Adrenal gland (tissue), 9 donors: ENCODE measurements at regions not wholly inside any gene's neighbourhood (a gene's known extent, or its start where the extent isn't known, plus 50 kb on each side); places are given as distances from the start of the nearest gene placed in this dataset.

ENCODE experiments used
- DNase-seq, 7 donors: peaks; one replicate each; pipeline ENCODE4 v3.0.0-alpha.2; 2019 to 2020
- H3K27ac ChIP-seq, 5 donors: fragments of 200-600 bp; sonication (generic) in 4 of 5; 1 replicate in 3 of 5; 2 replicates in 2 of 5; pipeline versions ENCODE4 v1.5.1 to v1.8.0; 2016 to 2020; ENCODE audit warnings: mild to moderate bottlenecking in 1 of 5
- H3K27me3 ChIP-seq: fragments of 200-600 bp; 2 replicates; pipeline ENCODE4 v1.8.0; 2021
- H3K36me3 ChIP-seq, 2 donors: fragments of 200-600 bp; replicated peaks in 1 of 2; 1 replicate in 1 of 2; 2 replicates in 1 of 2; pipeline versions ENCODE4 v1.5.1 to v1.8.0; 2018 to 2022
- H3K4me1 ChIP-seq, 2 donors: fragments of 200-600 bp; replicated peaks in 1 of 2; 1 replicate in 1 of 2; 2 replicates in 1 of 2; pipeline versions ENCODE4 v1.5.1 to v1.8.0; 2018 to 2021
- H3K4me3 ChIP-seq, 4 donors: fragments of 200-600 bp; sonication (generic) in 3 of 4; one replicate each; pipeline ENCODE4 v1.5.1; 2016 to 2018
- H3K9me3 ChIP-seq, 3 donors: fragments of 200-600 bp; sonication (generic) in 1 of 3; replicated peaks in 1 of 3; 1 replicate in 2 of 3; 2 replicates in 1 of 3; pipeline versions ENCODE4 v1.5.1 to v1.8.0; 2016 to 2021
- CTCF ChIP-seq, 6 experiments: fragments of 450-650 bp in 4 of 6; fragments of 200-600 bp in 2 of 6; sonication (generic) in 1 of 6; IDR thresholded peaks; 1 replicate in 5 of 6; 2 replicates in 1 of 6; pipeline versions ENCODE4 v1.5.1 to v1.8.0; 2016 to 2021; ENCODE audit warnings: antibody characterized with exemption in 6 of 6, mild to moderate bottlenecking in 2 of 6, moderate library complexity in 1 of 6
- POLR2A ChIP-seq, 2 donors: fragments of 450-650 bp; IDR thresholded peaks; one replicate each; pipeline ENCODE4 v1.6.1; 2017; ENCODE audit warnings: antibody characterized with exemption in 2 of 2, mild to moderate bottlenecking in 2 of 2, moderate library complexity in 1 of 2
- WGBS, 4 donors: extraction: QIAGEN DNeasy Blood & Tissue Kit in 2 of 4; methylation state at CpG; one replicate each; pipeline versions ENCODE4 v1.1.5 to v1.1.7; 2013 to 2017; 5-methylcytosine and 5-hydroxymethylcytosine counted together
- intact Hi-C, 2 donors: fragments of 100-400 bp; cut with DNase I; formaldehyde crosslinking; loops; one replicate each; pipeline versions ENCODE4 v1.14.1 to v1.15.0; 2022 to 2023
- small RNA-seq, 2 donors: library from RNA; depleted of rRNA; stranded (forward); fragments of <200 nt; gene quantifications; one replicate each; pipeline ENCODE3, GENCODE V24; 2016
- donor health status: healthy with polysubstance abuse.
- donor health status: Bipolar disorder and iron deficiency.
- donor health status: DM: yes; HTN: yes; CAD: no.
- donor health status: DM: no; HTN: no; CAD: no.
- donor health status: DM: no; HTN: no; CAD: no.

DNA sequence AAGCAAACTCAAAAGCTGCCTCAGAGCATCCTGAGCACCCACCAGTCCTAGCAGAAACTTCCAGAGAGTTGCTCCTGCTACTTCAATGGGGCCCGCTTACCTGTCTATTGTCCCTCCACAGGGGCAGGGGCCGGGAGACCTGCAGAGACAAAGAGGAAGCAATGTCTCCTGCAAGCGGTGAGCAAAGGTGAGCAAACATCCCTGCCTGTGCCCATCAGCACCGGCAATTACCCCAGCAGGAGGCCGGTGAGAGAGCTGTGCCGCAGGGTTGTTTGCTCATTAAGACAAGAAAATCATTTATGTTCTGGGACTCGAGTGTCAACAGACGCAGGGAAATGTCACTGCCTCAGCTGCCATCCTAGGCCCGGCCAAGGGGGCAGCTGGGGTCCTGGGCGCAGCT, 53.8 kb upstream of the TARDBP start:
- no peaks in the 10 kb centered on the region for H3K27me3 ChIP-seq
- H3K9me3 ChIP-seq: no peaks in the 10 kb centered on the region
- H3K4me3 ChIP-seq: no peak overlapping the region
- intact Hi-C loops: no loop called here
- no peaks in the 10 kb centered on the region for H3K4me1 ChIP-seq
- 81 to 88% (median 84%) methylated on average over 9 to 10 of the region's 10 CpGs for WGBS, 4 donors
- TF ChIP-seq POLR2A (IDR thresholded peaks at IDR 0.05) (no peak), CTCF (IDR thresholded peaks at IDR 0.05) (no peak)
- no peak overlapping the region for H3K27ac ChIP-seq
- DNase-seq: no peak
- no peaks in the 10 kb centered on the region for H3K36me3 ChIP-seq

- peak; percentile 79 to 95 (median 87) for DNase-seq
- Histone ChIP-seq H3K4me3 (no peak overlapping the region), H3K4me1 (no peaks in the 10 kb centered on the region), H3K27me3 (no peaks in the 10 kb centered on the region), H3K9me3 (no peaks in the 10 kb centered on the region), H3K27ac (no peak overlapping the region), H3K36me3 (no peaks in the 10 kb centered on the region)
- TF ChIP-seq POLR2A (IDR thresholded peaks at IDR 0.05): no peak
- peak; percentile 67 to 83 (median 78) for TF ChIP-seq CTCF (IDR thresholded peaks at IDR 0.05)
- 51 to 75% (median 54%) methylated on average over 28 to 45 of the region's 45 CpGs for WGBS, 4 donors
- intact Hi-C loops: no loop called here
Observed at GRCh38 chr1:10960411-10961299, 51.8 kb upstream of the TARDBP start.

- Histone ChIP-seq H3K4me1 (peaks cover 0 to 5% of the 10 kb centered on the region in 2 donors), H3K9me3 (no peaks in the 10 kb centered on the region), H3K27me3 (no peaks in the 10 kb centered on the region), H3K27ac (no peak overlapping the region), H3K36me3 (no peaks in the 10 kb centered on the region), H3K4me3 (no peak overlapping the region)
- intact Hi-C loops: no loop called here
- no peak for DNase-seq
- 57 to 66% (median 61%) methylated on average over 12 to 13 of the region's 13 CpGs for WGBS, 4 donors
- peak in 2 of 6 experiments; percentile 11 to 33 for TF ChIP-seq CTCF (IDR thresholded peaks at IDR 0.05)
- no peak for TF ChIP-seq POLR2A (IDR thresholded peaks at IDR 0.05)
Observed at GRCh38 chr1:10961300-10961833, 51.1 kb upstream of the TARDBP start.

GRCh38 chr1:10962483-10962882, 50.0 kb upstream of the TARDBP start:
- WGBS, 4 donors: 70 to 82% (median 75%) methylated on average over 4 of the region's 4 CpGs
- no peak for TF ChIP-seq CTCF (IDR thresholded peaks at IDR 0.05)
- TF ChIP-seq POLR2A (IDR thresholded peaks at IDR 0.05): no peak
- Histone ChIP-seq H3K4me3 (no peak overlapping the region), H3K9me3 (no peaks in the 10 kb centered on the region), H3K27me3 (no peaks in the 10 kb centered on the region), H3K36me3 (no peaks in the 10 kb centered on the region), H3K4me1 (peaks cover 0 to 8% of the 10 kb centered on the region in 2 donors), H3K27ac (no peak overlapping the region)
- DNase-seq: no peak
- intact Hi-C loops: no loop called here

Small RNA genes in the stretch of these regions (small RNA-seq; reads per million reads assigned to genes)
- gene HSPE1P24: 0 reads per million in 2 donors
